ENCODE measurements at regions not wholly inside any gene's neighbourhood (a gene's known extent, or its start where the extent isn't known, plus 50 kb on each side); places are given as distances from the start of the nearest gene placed in this dataset.

- no peak for DNase-seq (ENCODE audit: low read depth, low spot score)
Measured at GRCh38 chr16:86632206-86632605, 53.9 kb downstream of the FOXL1 start.

- no peak for DNase-seq (ENCODE audit: low read depth, low spot score)
Measured at GRCh38 chr16:86632944-86633343, 54.6 kb downstream of the FOXL1 start.

DNA sequence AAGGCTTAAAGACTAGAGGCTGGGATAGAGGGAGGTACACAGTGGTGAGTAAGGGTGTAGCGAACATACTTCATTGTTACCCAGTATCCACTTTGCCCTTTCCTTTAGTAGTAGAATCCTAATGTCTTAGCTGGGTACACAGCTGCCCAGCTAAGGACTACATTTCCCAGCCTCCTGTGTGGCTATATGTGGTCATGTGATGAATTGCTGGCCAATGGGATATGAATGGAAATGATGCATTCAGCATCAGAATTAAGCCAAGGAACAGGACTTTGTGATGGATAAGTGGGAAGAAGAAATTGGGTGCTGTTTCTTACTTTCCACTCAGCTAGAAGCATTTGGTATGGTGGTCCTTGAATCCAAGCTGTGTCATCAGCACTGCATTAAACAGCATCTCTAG lies 55.9 kb downstream of the FOXL1 start:
- DNase-seq (ENCODE audit: low read depth, low spot score), result peak; percentile 50

DNA sequence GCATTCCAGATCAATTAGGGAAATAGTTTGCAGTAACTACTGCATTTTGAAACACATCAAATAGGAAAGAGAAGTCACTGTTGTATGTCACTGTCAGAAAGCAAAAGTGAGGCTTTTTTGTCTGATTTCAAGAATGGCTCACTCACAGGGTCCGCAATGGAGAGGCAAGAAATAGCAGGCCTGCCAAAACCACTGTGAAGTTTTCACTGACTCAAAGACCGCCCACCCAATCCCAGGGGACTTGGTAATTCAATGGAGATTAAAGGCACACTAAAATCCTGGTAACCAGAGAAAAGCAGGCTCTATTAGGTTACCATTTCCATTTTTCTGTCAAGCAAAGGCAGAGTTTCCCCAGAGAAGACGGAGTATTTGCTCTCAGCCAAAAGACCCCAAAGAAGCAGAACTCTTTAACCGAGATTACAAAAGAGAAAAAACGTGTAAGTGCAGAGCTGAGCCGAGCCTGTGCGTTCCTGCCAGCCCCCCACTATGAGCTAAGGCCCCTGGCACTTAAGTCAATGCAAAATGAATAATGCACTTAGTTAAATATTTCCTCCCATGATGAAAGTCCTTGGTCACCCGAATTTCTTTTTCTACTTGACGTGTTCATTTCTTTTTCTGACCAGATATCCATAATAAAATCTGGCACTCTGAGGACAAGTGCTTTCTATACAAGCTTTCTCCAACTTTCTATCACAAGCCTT lies 57.0 kb downstream of the FOXL1 start:
- DNase-seq (ENCODE audit: low read depth, low spot score), result peak; percentile 67

DNA sequence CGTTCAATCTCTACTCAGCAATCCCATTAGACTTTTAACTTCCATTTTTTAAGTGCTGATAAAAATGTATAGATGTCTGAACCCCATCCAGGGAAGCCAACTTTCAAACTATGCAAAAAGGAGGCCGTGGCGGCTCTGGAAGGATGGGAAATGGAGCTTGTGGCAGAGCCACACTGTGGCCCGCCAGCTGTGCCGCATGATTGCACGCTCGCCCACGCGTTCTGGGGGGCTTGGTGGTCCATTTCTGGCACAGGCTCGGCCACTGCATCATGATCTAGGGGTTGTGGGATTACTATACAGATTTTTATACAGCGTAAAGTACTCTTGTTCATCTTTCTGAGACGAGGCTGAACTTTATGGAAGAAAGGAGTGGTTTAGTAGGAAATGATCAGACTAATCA lies 57.6 kb downstream of the FOXL1 start:
- no peak for DNase-seq (ENCODE audit: low read depth, low spot score)

GRCh38 chr16:86637744-86638143 lies 59.4 kb downstream of the FOXL1 start:
- DNase-seq (ENCODE audit: low read depth, low spot score), result no peak

DNA sequence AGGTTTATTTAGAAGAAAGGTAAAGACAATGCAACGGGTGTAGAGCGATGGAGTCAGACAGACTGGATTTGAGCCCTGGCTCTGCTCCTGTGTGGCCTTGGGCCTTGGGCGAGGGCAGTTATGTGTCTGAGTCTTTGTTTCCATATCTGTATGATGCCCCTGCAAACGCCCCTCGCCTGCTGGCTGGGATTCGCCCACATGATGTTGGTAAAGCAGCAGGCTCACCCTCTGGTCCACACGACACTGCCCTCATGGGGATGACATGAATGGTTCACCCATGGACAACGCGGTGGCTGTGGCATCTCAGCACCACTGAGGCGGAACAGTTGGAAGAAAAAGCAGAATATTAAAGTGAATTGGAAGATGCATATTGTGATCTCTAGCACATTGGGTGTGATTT lies 60.3 kb downstream of the FOXL1 start:
- DNase-seq (ENCODE audit: low read depth, low spot score), result no peak

GRCh38 chr16:86639354-86639753 lies 61.0 kb downstream of the FOXL1 start:
- no peak for DNase-seq (ENCODE audit: low read depth, low spot score)

- no peak for DNase-seq (ENCODE audit: low read depth, low spot score)
Measured at GRCh38 chr16:86640265-86640843, 62.0 kb downstream of the FOXL1 start.

DNA sequence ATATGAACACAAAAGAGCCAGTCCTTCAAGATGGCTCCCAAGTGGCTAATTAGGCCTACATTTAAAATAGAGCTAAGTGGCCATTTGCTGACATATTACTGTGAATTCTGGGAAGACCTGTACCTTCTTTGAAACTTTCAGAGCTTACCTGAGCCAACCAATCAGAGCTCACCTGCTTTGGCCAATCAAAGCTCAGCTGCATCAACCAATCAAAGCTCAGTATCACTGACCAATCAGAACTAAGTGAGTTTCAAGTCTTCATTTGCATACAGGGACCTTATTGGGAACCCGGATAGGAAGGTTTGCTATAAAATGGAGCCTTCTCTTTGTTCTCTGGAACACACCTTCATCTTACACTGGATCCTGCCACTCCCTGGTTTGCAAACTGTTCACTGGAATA lies 63.7 kb downstream of the FOXL1 start:
- no peak for DNase-seq (ENCODE audit: low read depth, low spot score)

DNA sequence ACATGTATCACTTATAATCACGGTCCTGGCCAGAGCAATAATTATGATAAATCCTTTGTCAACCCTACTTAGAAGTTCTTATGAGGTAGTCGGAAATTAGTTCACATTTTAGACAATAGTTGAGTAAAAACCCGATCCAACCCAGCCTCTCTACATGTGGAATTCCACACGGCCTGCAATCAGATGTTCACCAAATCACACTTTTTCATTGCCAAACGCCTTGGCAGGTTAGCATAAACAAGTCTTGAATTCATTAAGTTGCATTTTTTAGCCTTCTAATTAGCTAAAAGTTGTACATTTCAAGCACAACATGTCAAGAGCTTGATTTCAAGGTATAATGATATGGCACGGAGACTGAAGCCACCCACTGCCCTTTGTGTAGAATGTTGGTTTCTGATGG lies 65.3 kb downstream of the FOXL1 start:
- peak; percentile 20 for DNase-seq (ENCODE audit: low read depth, low spot score)

DNA sequence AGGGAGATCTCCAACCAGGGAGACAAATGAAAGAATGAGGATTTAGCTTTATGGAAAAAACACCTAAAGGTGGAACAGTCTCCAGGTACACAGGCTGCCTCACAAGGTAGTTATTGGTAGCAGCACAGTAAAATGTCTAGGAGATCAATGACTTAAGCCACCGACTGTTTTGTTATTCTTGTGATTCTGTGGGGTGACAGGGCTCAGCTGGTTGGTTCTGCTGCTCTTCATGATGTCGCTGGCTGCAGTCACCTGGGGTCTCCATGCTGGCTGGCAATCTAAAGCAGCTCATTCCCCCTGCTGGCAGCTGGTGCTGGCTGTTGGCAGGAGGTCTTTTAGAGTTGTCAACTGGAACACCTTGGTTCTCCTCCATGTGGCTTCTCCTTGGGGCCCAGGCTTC lies 69.2 kb downstream of the FOXL1 start:
- DNase-seq (ENCODE audit: low read depth, low spot score), result no peak

DNA sequence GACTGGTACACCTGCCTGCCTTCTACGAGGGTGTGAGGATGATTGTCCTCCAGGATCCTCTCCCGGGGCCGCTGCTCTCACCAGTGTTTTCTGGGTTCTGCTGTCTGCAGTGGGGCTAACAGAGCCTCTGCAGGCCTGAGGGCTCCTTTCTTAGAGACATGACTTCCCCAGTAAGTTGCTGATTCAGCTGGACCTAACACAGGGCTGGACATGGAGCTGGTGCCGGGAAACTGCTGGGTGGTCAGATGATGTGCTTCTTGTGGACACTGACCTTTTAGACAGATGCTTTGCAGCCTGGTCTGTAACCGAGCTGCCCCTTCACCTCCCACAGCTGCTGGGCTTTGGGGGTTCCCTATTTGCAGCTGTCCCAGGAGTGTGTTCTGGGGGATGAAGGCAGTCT lies 71.5 kb downstream of the FOXL1 start:
- DNase-seq (ENCODE audit: low read depth, low spot score), result no peak

DNA sequence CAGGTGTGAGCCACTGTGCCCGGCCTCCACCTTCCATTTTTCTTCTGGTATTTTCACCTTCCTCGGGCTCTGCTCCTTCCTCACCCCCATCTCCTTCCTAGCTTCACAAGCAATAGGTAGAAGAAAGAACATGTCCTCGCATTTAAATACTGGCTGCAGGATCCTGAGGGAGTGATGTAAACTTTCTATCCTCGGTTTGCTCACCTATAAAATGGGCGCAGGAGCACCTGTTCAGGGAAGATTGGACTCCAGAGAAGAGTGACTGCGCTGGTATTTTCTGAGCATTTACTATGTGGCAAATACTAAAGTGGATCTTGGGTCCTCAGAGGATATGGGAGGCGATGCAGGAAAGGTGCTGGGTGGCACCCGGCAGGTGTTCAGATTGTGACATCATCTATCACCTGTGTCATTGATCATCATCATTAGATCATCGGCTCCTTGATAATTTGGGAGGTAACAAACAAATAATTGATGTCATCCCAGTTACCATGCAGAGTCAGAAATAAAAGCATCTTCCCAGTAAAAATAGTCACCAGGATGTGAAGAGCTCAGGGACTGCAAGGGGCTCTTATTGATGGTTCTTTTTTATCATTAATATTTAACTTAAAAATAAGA lies 72.8 kb downstream of the FOXL1 start:
- DNase-seq (ENCODE audit: low read depth, low spot score), result no peak

- DNase-seq (ENCODE audit: low read depth, low spot score), result peak; percentile 17
Measured at GRCh38 chr16:86651823-86652222, 73.5 kb downstream of the FOXL1 start.

- DNase-seq (ENCODE audit: low read depth, low spot score), result peak; percentile 40
Measured at GRCh38 chr16:86653285-86654006, 75.1 kb downstream of the FOXL1 start.

DNA sequence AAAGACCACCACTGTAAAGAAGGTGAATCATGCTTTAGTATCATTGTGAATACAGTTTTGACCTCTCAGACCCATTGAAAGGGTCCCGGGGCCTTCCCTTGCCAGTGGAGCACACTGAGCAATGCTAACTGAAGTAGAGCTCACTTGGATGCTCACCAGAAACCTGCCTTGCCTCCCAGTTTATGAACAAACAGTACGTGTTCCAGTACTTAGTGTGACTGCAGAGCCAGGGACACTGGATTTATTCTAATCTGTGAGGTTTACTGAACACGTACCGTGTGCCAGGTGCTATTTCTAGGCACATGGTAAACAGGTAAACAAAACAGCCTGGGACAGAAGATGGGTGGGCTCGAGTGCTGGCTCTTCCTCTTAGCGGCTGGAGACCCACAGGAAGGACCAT lies 79.6 kb downstream of the FOXL1 start:
- DNase-seq (ENCODE audit: low read depth, low spot score), result no peak

DNA sequence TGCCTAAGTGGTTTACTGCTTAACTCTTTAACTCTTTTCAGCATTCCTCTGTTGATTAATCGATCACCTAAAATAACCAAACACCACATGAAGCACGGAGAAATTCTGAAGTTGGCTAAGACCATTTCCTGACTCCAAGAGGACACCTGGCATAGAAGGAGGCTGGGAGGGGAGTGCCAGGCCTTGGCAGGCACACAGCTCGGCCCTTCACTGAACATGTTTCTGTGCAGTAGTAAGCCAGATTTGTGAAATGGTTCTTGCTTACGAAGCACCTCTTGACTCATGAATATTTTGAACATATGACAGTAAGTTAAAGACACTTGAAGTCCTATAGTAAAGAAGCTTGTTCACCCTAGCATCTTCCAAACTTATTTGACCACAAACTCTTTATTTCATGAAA lies 82.3 kb downstream of the FOXL1 start:
- no peak for DNase-seq (ENCODE audit: low read depth, low spot score)

GRCh38 chr16:86661706-86662105 lies 83.4 kb downstream of the FOXL1 start:
- DNase-seq (ENCODE audit: low read depth, low spot score), result peak; percentile 35

- DNase-seq (ENCODE audit: low read depth, low spot score), result peak; percentile 57
Measured at GRCh38 chr16:86662195-86662594, 83.8 kb downstream of the FOXL1 start.

- DNase-seq (ENCODE audit: low read depth, low spot score), result no peak
Measured at GRCh38 chr16:86662740-86663139, 84.4 kb downstream of the FOXL1 start.

DNA sequence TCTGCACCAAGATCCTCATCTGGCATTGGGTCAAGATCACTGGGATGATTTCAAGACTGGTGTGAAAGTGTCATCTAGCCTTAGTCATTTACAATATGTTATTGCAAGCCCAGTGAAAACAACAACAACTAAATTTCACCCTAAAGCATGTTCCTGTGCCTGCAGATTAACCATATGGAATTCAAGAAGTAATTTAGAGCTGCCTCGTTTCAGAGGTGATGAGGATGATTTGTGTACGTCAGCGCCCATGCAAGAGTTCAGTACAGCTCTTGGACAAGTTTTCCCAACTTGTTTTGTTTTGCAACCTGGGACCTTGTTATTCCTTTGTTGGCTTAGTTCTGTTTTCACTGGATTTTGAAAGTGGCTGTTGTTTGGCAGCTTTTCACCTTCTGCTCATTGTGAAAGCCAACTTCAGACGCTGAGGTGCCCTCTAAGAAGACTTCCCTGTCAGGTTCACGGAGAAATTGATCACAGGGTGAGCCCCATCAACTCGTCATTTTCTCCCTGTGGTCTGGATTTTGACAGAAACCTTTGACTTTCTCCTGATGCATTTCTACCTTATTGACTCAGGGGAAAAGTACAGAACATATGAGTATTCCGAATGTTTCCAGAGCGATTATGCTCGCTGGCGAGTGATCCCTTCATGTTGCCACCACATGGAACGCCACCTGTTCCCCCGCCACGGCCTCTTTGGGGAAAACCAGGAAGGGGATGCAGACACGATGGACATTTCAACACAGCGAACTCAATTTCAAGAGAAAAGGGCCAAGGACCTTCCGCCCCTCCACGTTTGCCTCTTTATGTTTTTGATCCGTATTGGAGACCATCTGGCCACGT lies 85.6 kb downstream of the FOXL1 start:
- peak; percentile 47 for DNase-seq (ENCODE audit: low read depth, low spot score)

All from astrocyte of the hippocampus (primary cell).